AG08395 (cell line): ENCODE measurements at regions not wholly inside any gene's neighbourhood (a gene's known extent, or its start where the extent isn't known, plus 50 kb on each side); places are given as distances from the start of the nearest gene placed in this dataset.
"Not testable (repeated sequence)": the region's sequence is repeated elsewhere in the genome, so short reads cannot be mapped to it uniquely, and the experiment has no call there.

ENCODE experiments used
- DNase-seq: peaks from one replicate; pipeline ENCODE4 v3.0.0; 2012; ENCODE audit warnings: mixed read lengths, low spot score

GRCh38 chr11:54927704-54928103, 221.1 kb downstream of the OR4A5 start:
- DNase-seq, result peak; percentile 0

GRCh38 chr11:54930930-54931329, 224.3 kb downstream of the OR4A5 start:
- DNase-seq, result no peak

DNA sequence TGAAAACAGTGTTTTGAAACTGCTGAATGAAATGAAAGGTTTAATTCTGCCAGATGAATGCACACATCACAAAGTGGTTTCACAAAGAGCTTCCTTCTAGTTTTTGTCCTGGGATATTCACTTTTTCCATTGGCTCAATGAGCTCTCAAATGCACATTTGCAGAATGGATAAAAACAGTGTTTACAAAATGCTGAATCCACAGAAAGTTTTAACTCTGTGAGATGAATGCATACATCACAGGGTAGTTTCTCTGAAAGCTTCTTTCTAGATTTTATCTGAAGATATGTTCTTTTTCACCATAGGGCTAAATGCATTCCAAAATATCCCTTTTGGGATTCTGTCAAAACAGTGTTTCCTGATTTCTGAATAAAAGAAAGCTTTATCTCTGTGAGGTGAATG, 237.6 kb downstream of the OR4A5 start:
- no peak for DNase-seq

- no peak for DNase-seq
Measured at GRCh38 chr11:54946424-54946823, 239.8 kb downstream of the OR4A5 start.

- not testable (repeated sequence) for DNase-seq
Measured at GRCh38 chr11:54947175-54947574, 240.5 kb downstream of the OR4A5 start.

DNA sequence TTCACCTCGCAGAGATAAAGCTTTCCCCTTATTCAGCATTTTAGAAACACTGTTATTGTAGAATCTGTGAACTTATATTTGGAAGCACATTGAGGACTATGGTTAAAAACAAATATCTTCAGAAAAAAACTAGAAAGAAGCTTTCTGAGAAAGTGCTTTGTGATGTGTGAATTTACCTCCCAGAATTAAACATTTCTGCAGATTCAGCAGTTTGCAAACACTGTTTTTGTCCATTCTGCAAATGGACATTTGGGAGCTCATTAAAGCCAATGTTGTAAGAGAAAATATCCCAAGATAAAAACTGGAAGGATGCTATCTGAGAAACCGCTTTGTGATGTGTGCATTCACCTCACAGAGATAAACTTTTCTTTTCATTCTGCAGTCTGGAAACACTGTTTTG, 272.7 kb downstream of the OR4A5 start:
- DNase-seq, result no peak

DNA sequence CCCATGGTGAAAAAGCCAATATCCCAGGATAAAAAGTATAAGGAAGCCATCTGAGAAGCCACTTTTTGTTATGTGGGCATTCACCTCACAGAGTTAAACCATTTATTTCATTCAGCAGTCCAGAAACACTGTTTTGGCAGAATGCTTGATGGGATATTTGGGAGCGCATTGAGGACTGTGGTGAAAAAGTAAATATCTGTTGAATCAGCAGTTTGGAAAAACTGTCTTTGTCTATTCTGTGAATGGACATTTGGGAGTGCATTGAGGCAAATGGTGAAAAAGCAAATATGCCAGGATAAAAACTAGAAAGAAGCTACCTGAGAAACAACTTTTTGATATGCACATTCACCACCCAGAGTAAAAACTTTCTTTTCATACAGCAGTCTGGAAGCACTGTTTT, 276.2 kb upstream of the TRIM48 start:
- no peak for DNase-seq

DNA sequence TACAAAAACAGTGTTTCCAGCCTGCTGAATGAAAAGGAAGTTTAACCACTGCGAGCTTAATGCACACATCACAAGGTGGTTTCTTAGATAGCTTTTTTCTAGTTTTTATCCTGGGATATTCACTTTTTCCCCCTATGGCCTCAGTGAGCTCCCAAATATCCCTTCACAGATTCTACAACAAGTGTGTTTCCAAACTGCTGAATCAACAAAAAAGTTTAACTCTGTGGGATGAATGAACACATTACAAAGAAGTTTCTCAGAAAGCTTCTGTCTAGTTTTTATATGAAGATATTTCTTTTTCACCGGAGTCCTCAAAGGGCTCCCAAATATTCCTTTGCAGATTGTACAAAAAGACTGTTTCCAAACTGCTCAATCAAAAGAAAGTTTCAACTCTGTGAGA, 233.1 kb upstream of the TRIM48 start:
- DNase-seq, result not testable (repeated sequence)

DNA sequence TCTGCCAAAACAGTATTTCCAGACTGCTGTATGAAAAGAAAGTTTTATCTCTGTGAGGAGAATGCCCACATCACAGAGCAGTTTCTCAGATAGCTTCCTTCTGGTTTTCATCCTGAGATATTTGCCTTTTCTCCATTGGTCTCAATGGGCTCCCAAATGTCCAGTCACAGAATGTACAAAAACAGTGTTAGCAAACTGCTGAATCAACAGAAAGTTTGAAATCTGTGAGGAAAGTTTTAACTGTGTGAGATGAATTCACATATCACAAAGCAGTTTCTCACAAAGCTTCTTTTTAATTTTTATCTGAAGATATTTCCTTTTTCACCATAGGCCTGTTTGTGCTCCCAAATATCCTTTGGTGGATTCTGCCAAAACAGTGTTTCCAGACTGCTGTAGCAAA, 207.2 kb upstream of the TRIM48 start:
- DNase-seq, result no peak

GRCh38 chr11:55084588-55084987, 177.4 kb upstream of the TRIM48 start:
- not testable (repeated sequence) for DNase-seq

DNA sequence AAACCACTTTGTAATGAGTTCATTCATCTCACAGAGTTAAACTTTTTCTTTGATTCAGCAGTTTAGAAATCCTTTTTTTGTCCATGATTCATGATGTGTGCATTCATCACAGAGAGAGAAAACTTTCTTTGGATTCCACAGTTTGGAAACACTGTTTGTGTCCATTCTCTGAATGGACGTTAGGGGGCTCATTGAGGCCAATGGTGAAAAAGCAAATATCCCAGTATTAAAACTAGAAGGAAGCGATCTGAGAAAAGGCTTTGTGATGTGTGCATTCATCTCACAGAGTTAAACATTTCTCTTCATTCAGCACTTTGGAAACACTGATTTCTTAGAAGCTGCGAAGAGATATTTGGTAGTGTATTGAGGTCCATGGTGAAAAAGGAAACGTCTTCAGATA, 155.6 kb upstream of the TRIM48 start:
- no peak for DNase-seq
